ENCODE measurements at regions not wholly inside any gene's neighbourhood (a gene's known extent, or its start where the extent isn't known, plus 50 kb on each side); places are given as distances from the start of the nearest gene placed in this dataset.

DNA sequence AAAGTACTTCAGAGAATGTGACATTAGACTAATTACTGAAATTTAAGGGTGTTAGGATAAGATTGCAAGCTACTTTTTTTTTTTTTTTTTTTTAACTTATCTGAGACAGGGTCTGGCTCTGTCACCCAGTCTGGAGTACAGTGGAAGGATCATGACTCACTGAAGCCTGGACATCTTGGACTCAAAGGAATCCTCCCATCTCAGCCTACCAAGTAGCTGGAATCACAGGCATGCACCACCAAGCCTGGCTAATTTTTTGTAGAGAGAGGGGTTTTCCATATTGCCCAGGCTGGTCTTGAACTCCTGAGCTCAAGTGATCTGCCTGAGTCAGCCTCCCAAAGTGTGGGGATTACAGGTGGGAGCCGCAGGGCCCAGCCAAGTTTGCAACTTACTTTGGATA is 1246.0 kb upstream of the ZEB2 start:
- TF ChIP-seq, protein P1, sequence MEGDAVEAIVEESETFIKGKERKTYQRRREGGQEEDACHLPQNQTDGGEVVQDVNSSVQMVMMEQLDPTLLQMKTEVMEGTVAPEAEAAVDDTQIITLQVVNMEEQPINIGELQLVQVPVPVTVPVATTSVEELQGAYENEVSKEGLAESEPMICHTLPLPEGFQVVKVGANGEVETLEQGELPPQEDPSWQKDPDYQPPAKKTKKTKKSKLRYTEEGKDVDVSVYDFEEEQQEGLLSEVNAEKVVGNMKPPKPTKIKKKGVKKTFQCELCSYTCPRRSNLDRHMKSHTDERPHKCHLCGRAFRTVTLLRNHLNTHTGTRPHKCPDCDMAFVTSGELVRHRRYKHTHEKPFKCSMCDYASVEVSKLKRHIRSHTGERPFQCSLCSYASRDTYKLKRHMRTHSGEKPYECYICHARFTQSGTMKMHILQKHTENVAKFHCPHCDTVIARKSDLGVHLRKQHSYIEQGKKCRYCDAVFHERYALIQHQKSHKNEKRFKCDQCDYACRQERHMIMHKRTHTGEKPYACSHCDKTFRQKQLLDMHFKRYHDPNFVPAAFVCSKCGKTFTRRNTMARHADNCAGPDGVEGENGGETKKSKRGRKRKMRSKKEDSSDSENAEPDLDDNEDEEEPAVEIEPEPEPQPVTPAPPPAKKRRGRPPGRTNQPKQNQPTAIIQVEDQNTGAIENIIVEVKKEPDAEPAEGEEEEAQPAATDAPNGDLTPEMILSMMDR (IDR thresholded peaks at IDR 0.05), result no peak
- no peak for TF ChIP-seq EP300 (IDR thresholded peaks at IDR 0.05)
- TF ChIP-seq POLR2AphosphoS5 (IDR thresholded peaks at IDR 0.05), result no peak
- TF ChIP-seq POLR2A (IDR thresholded peaks at IDR 0.05), result no peak
- peaks cover 0 to 9% (median 2%) of the 10 kb centered on the region in 3 donors for H3K4me1 ChIP-seq
- WGBS, 2 donors (ENCODE audit: low coverage in 1 of 2), result 17 to 100% methylated on average over 1 of the region's 1 CpG
- no peaks in the 10 kb centered on the region for H3K9me3 ChIP-seq
- H3K27ac ChIP-seq, result no peak overlapping the region
- no peaks in the 10 kb centered on the region for H3K36me3 ChIP-seq
- H3K27me3 ChIP-seq, result no peaks in the 10 kb centered on the region
- ATAC-seq, result no peak
- H3K4me3 ChIP-seq, result no peak overlapping the region

DNA sequence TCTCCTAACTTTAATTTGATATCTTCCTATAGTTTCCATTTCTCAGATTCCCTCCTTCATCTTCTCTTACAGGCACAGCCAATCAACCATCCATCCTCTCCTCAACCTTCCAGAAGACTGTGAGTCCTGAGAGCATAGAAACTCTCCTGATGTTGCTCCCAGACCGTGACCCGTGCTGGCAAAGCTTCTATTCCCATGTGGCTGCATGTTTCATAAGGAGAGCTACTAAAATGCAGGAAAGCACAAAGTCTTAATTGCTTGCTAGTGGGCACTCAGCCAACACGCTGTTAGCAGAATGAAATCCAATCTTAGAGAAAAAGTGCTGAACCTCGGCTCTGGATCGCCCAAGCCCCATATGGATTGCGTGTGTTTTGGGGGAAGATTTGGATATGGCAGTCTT is 1244.7 kb upstream of the ZEB2 start:
- ATAC-seq, result no peak
- no peaks in the 10 kb centered on the region for H3K9me3 ChIP-seq
- TF ChIP-seq EP300 (IDR thresholded peaks at IDR 0.05), result no peak
- TF ChIP-seq POLR2A (IDR thresholded peaks at IDR 0.05), result no peak
- no peak for TF ChIP-seq POLR2AphosphoS5 (IDR thresholded peaks at IDR 0.05)
- TF ChIP-seq, protein P1 (IDR thresholded peaks at IDR 0.05), result no peak
- H3K4me1 ChIP-seq, result peaks cover 0 to 22% (median 3%) of the 10 kb centered on the region in 3 donors
- no peak overlapping the region for H3K27ac ChIP-seq
- 57 to 58% methylated on average over 5 to 6 of the region's 6 CpGs for WGBS, 2 donors (ENCODE audit: low coverage in 1 of 2)
- no peaks in the 10 kb centered on the region for H3K27me3 ChIP-seq
- no peak overlapping the region for H3K4me3 ChIP-seq
- no peaks in the 10 kb centered on the region for H3K36me3 ChIP-seq

DNA sequence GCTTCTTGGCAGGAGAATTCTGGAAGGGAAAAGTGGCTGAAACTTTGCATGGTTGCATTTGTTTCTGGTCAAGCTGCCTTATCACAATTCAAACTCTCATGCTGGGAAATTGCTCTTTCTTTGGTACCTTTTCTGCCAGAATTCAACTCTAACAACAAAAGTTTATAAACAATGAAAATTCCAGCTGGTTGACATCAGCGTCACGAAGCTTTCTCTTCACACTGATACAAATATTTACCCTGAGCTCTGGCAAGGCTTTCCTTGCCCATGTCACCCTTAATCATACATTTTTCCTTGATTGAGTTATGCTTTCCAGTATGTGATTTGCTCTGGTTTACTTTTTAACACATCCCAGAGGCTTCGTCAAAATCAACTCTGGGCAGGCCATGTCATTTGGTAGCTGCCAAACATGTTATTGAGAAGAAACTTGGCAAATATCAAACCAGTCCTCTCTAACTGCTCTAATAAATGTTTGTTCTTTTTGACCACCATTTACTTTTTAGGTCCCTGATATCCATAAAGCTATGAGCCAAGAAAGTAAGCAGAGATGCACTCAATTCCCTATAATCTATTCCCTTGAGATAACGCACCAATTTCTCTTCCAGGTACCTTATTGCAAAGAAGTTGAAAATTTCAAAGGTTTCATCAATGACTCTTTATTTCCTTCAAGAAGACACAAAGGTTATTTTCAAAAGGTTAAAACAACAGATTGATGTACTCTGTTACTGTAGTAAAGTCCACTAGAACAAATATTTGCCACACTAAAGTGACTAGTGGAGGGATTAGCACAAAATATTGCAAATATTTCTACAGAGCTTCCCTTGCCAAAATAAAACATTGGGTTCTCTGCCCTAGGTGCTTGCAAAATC is 1241.1 kb upstream of the ZEB2 start:
- no peak for ATAC-seq
- no peaks in the 10 kb centered on the region for H3K36me3 ChIP-seq
- H3K9me3 ChIP-seq, result no peaks in the 10 kb centered on the region
- H3K4me3 ChIP-seq, result no peak overlapping the region
- H3K4me1 ChIP-seq, result peaks cover 0 to 31% (median 5%) of the 10 kb centered on the region in 3 donors
- 24 to 27% methylated on average over 3 to 4 of the region's 4 CpGs for WGBS, 2 donors (ENCODE audit: low coverage in 1 of 2)
- no peaks in the 10 kb centered on the region for H3K27me3 ChIP-seq
- no peak for TF ChIP-seq EP300 (IDR thresholded peaks at IDR 0.05)
- TF ChIP-seq, protein P1 (IDR thresholded peaks at IDR 0.05), result no peak
- TF ChIP-seq POLR2AphosphoS5 (IDR thresholded peaks at IDR 0.05), result peak; percentile 47
- no peak for TF ChIP-seq POLR2A (IDR thresholded peaks at IDR 0.05)
- peak overlapping the region in 3 of 4 donors; percentile 15 to 61 (median 22) for H3K27ac ChIP-seq

DNA sequence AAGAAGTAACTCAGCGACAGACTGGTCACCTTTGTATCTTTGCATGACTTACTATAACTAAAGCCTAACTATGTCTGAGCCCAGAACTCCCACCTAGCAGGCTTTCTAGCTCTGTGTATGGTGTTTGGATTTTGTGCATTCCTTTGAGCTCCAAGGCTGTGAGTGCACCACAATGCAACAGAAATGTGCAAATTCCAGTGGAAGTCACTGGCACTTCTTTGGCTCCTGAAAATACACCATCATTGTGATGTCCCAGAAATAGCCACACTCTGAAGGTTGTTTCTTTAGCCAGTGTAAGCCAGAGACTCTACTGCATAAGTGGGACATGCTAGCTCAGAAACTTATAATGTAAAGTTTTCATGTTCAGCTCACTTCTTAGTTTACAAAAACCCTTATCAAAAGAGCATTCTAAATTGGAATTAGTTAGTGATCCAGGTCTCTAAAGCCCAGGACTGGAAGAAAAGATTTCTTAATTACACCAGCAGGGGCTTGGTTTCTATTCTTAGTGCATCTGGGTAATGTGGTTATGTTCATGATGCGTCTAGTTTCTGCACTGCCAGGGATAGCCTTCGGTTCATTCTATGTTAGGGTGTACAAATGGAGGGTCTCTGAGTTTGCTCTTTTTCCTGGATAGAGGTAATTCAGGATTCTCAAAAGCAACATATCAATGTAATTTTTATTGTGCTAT is 1239.5 kb upstream of the ZEB2 start:
- Histone ChIP-seq H3K27me3 (no peaks in the 10 kb centered on the region), H3K9me3 (no peaks in the 10 kb centered on the region), H3K27ac (peak overlapping the region in 2 of 4 donors; percentile 17 to 61), H3K36me3 (no peaks in the 10 kb centered on the region), H3K4me3 (no peak overlapping the region), H3K4me1 (peaks cover 0 to 31% (median 5%) of the 10 kb centered on the region in 3 donors)
- no peak for ATAC-seq
- whole genome bisulfite sequencing, 2 donors (ENCODE audit: low coverage in 1 of 2), result 37 to 52% methylated on average over 3 of the region's 3 CpGs
- TF ChIP-seq POLR2A (IDR thresholded peaks at IDR 0.05), result no peak
- peak; percentile 25 for TF ChIP-seq POLR2AphosphoS5 (IDR thresholded peaks at IDR 0.05)
- TF ChIP-seq EP300 (IDR thresholded peaks at IDR 0.05), result no peak
- TF ChIP-seq, protein P1 (IDR thresholded peaks at IDR 0.05), result no peak
